ENCODE measurements at regions not wholly inside any gene's neighbourhood (a gene's known extent, or its start where the extent isn't known, plus 50 kb on each side); places are given as distances from the start of the nearest gene placed in this dataset.
"Not testable (repeated sequence)": the region's sequence is repeated elsewhere in the genome, so short reads cannot be mapped to it uniquely, and the experiment has no call there.

- DNase-seq (ENCODE audit: low spot score) = no peak
- no peaks in the 10 kb centered on the region for H3K36me3 Mint-ChIP-seq (ENCODE audit: low read depth)
Measured at GRCh38 chr2:146591908-146592307, 1252.9 kb upstream of the ACVR2A start.

GRCh38 chr2:146587291-146587713, 1257.5 kb upstream of the ACVR2A start:
- Mint-ChIP-seq H3K4me1 (ENCODE audit: low read depth) (no peaks in the 10 kb centered on the region), H3K27ac (no peak overlapping the region), H3K36me3 (ENCODE audit: low read depth) (no peaks in the 10 kb centered on the region), H3K27me3 (ENCODE audit: low read depth) (no peaks in the 10 kb centered on the region), H3K9me3 (peaks cover 4% of the 10 kb centered on the region), H3K4me3 (ENCODE audit: low read depth) (no peak overlapping the region)
- no peak for DNase-seq (ENCODE audit: low spot score)
- intact Hi-C loops (cut with micrococcal nuclease) = no loop called here

More at GRCh38 chr2:146591908-146592307, 1252.9 kb upstream of the ACVR2A start:
- no peak overlapping the region for H3K27ac Mint-ChIP-seq
- no peaks in the 10 kb centered on the region for H3K9me3 Mint-ChIP-seq
- H3K4me1 Mint-ChIP-seq (ENCODE audit: low read depth) = no peaks in the 10 kb centered on the region
- H3K27me3 Mint-ChIP-seq (ENCODE audit: low read depth) = no peaks in the 10 kb centered on the region
- intact Hi-C loops (cut with micrococcal nuclease) = no loop called here
- no peak overlapping the region for H3K4me3 Mint-ChIP-seq (ENCODE audit: low read depth)

- intact Hi-C loops (cut with micrococcal nuclease) = no loop called here
- Mint-ChIP-seq H3K4me3 (ENCODE audit: low read depth) (no peak overlapping the region), H3K9me3 (peaks cover 4% of the 10 kb centered on the region), H3K27me3 (ENCODE audit: low read depth) (no peaks in the 10 kb centered on the region), H3K4me1 (ENCODE audit: low read depth) (no peaks in the 10 kb centered on the region), H3K36me3 (ENCODE audit: low read depth) (no peaks in the 10 kb centered on the region), H3K27ac (no peak overlapping the region)
- no peak for DNase-seq (ENCODE audit: low spot score)
Measured at GRCh38 chr2:146584316-146584715, 1260.5 kb upstream of the ACVR2A start.

GRCh38 chr2:146579147-146579930, 1265.5 kb upstream of the ACVR2A start:
- Mint-ChIP-seq H3K36me3 (ENCODE audit: low read depth) (no peaks in the 10 kb centered on the region), H3K4me1 (ENCODE audit: low read depth) (no peaks in the 10 kb centered on the region), H3K27me3 (ENCODE audit: low read depth) (no peaks in the 10 kb centered on the region), H3K9me3 (peaks cover 4% of the 10 kb centered on the region), H3K27ac (no peak overlapping the region), H3K4me3 (ENCODE audit: low read depth) (no peak overlapping the region)
- intact Hi-C loops (cut with micrococcal nuclease) = no loop called here
- no peak for DNase-seq (ENCODE audit: low spot score)

GRCh38 chr2:146576339-146577111, 1268.3 kb upstream of the ACVR2A start:
- H3K27ac Mint-ChIP-seq = no peak overlapping the region
- H3K36me3 Mint-ChIP-seq (ENCODE audit: low read depth) = no peaks in the 10 kb centered on the region
- H3K27me3 Mint-ChIP-seq (ENCODE audit: low read depth) = no peaks in the 10 kb centered on the region
- intact Hi-C loops (cut with micrococcal nuclease) = no loop called here
- no peak overlapping the region for H3K4me3 Mint-ChIP-seq (ENCODE audit: low read depth)
- H3K4me1 Mint-ChIP-seq (ENCODE audit: low read depth) = no peaks in the 10 kb centered on the region
- DNase-seq (ENCODE audit: low spot score) = no peak
- H3K9me3 Mint-ChIP-seq = no peaks in the 10 kb centered on the region

- intact Hi-C loops (cut with micrococcal nuclease) = no loop called here
- H3K4me1 Mint-ChIP-seq (ENCODE audit: low read depth) = no peaks in the 10 kb centered on the region
- no peak for DNase-seq (ENCODE audit: low spot score)
- no peaks in the 10 kb centered on the region for H3K36me3 Mint-ChIP-seq (ENCODE audit: low read depth)
- no peak overlapping the region for H3K4me3 Mint-ChIP-seq (ENCODE audit: low read depth)
- no peaks in the 10 kb centered on the region for H3K9me3 Mint-ChIP-seq
- H3K27me3 Mint-ChIP-seq (ENCODE audit: low read depth) = no peaks in the 10 kb centered on the region
- no peak overlapping the region for H3K27ac Mint-ChIP-seq
Measured at GRCh38 chr2:146572598-146572997, 1272.2 kb upstream of the ACVR2A start.

- no peaks in the 10 kb centered on the region for H3K9me3 Mint-ChIP-seq
- H3K4me3 Mint-ChIP-seq (ENCODE audit: low read depth) = no peak overlapping the region
- H3K36me3 Mint-ChIP-seq (ENCODE audit: low read depth) = no peaks in the 10 kb centered on the region
- no peak for DNase-seq (ENCODE audit: low spot score)
- H3K4me1 Mint-ChIP-seq (ENCODE audit: low read depth) = no peaks in the 10 kb centered on the region
- no peak overlapping the region for H3K27ac Mint-ChIP-seq
- intact Hi-C loops (cut with micrococcal nuclease) = no loop called here
- no peaks in the 10 kb centered on the region for H3K27me3 Mint-ChIP-seq (ENCODE audit: low read depth)
Measured at GRCh38 chr2:146561996-146562395, 1282.8 kb upstream of the ACVR2A start.

- H3K9me3 Mint-ChIP-seq = no peaks in the 10 kb centered on the region
- no peaks in the 10 kb centered on the region for H3K4me1 Mint-ChIP-seq (ENCODE audit: low read depth)
- H3K4me3 Mint-ChIP-seq (ENCODE audit: low read depth) = no peak overlapping the region
- H3K27me3 Mint-ChIP-seq (ENCODE audit: low read depth) = no peaks in the 10 kb centered on the region
- no peak overlapping the region for H3K27ac Mint-ChIP-seq
- no peak for DNase-seq (ENCODE audit: low spot score)
- intact Hi-C loops (cut with micrococcal nuclease) = no loop called here
- H3K36me3 Mint-ChIP-seq (ENCODE audit: low read depth) = no peaks in the 10 kb centered on the region
Measured at GRCh38 chr2:146547236-146547635, 1297.6 kb upstream of the ACVR2A start.

GRCh38 chr2:146544701-146545100, 1300.1 kb upstream of the ACVR2A start:
- Mint-ChIP-seq H3K36me3 (ENCODE audit: low read depth) (no peaks in the 10 kb centered on the region), H3K4me3 (ENCODE audit: low read depth) (no peak overlapping the region), H3K9me3 (no peaks in the 10 kb centered on the region), H3K4me1 (ENCODE audit: low read depth) (no peaks in the 10 kb centered on the region), H3K27ac (no peak overlapping the region), H3K27me3 (ENCODE audit: low read depth) (no peaks in the 10 kb centered on the region)
- intact Hi-C loops (cut with micrococcal nuclease) = no loop called here
- DNase-seq (ENCODE audit: low spot score) = no peak

- no peak for DNase-seq (ENCODE audit: low spot score)
- Mint-ChIP-seq H3K27ac (no peak overlapping the region), H3K27me3 (ENCODE audit: low read depth) (no peaks in the 10 kb centered on the region), H3K4me3 (ENCODE audit: low read depth) (no peak overlapping the region), H3K9me3 (no peaks in the 10 kb centered on the region), H3K36me3 (ENCODE audit: low read depth) (no peaks in the 10 kb centered on the region), H3K4me1 (ENCODE audit: low read depth) (no peaks in the 10 kb centered on the region)
- intact Hi-C loops (cut with micrococcal nuclease) = no loop called here
Measured at GRCh38 chr2:146541896-146542295, 1302.9 kb upstream of the ACVR2A start.

GRCh38 chr2:146540271-146540932, 1304.4 kb upstream of the ACVR2A start:
- no peaks in the 10 kb centered on the region for H3K27me3 Mint-ChIP-seq (ENCODE audit: low read depth)
- DNase-seq (ENCODE audit: low spot score) = no peak
- intact Hi-C loops (cut with micrococcal nuclease) = no loop called here
- no peak overlapping the region for H3K4me3 Mint-ChIP-seq (ENCODE audit: low read depth)
- no peak overlapping the region for H3K27ac Mint-ChIP-seq
- no peaks in the 10 kb centered on the region for H3K4me1 Mint-ChIP-seq (ENCODE audit: low read depth)
- no peaks in the 10 kb centered on the region for H3K36me3 Mint-ChIP-seq (ENCODE audit: low read depth)
- H3K9me3 Mint-ChIP-seq = no peaks in the 10 kb centered on the region

GRCh38 chr2:146539739-146540138, 1305.1 kb upstream of the ACVR2A start:
- H3K4me3 Mint-ChIP-seq (ENCODE audit: low read depth); H3K36me3 Mint-ChIP-seq (ENCODE audit: low read depth); H3K4me1 Mint-ChIP-seq (ENCODE audit: low read depth); DNase-seq (ENCODE audit: low spot score); H3K27ac Mint-ChIP-seq; H3K27me3 Mint-ChIP-seq (ENCODE audit: low read depth); H3K9me3 Mint-ChIP-seq; intact Hi-C loops (cut with micrococcal nuclease): not testable (repeated sequence)

GRCh38 chr2:146537477-146537876, 1307.4 kb upstream of the ACVR2A start:
- H3K9me3 Mint-ChIP-seq = no peaks in the 10 kb centered on the region
- DNase-seq (ENCODE audit: low spot score) = no peak
- H3K4me1 Mint-ChIP-seq (ENCODE audit: low read depth) = no peaks in the 10 kb centered on the region
- no peaks in the 10 kb centered on the region for H3K36me3 Mint-ChIP-seq (ENCODE audit: low read depth)
- no peaks in the 10 kb centered on the region for H3K27me3 Mint-ChIP-seq (ENCODE audit: low read depth)
- H3K4me3 Mint-ChIP-seq (ENCODE audit: low read depth) = no peak overlapping the region
- intact Hi-C loops (cut with micrococcal nuclease) = no loop called here
- no peak overlapping the region for H3K27ac Mint-ChIP-seq
